HG02588 (cell line): ENCODE measurements at regions not wholly inside any gene's neighbourhood (a gene's known extent, or its start where the extent isn't known, plus 50 kb on each side); places are given as distances from the start of the nearest gene placed in this dataset.

Source experiments
- ATAC-seq: cut with Tn5 transposase; IDR thresholded peaks from one replicate; pipeline ENCODE4 v1.9.1; 2021; ENCODE audit warnings: mild to moderate bottlenecking, moderate library complexity; ENCODE audit not compliant: unreplicated experiment

- ATAC-seq, result no peak
These were observed 79.4 kb downstream of the S1PR1 start for GRCh38 chr1:101316256-101316655.

- ATAC-seq, result no peak
These were observed 80.0 kb downstream of the S1PR1 start for GRCh38 chr1:101316799-101317198.

DNA sequence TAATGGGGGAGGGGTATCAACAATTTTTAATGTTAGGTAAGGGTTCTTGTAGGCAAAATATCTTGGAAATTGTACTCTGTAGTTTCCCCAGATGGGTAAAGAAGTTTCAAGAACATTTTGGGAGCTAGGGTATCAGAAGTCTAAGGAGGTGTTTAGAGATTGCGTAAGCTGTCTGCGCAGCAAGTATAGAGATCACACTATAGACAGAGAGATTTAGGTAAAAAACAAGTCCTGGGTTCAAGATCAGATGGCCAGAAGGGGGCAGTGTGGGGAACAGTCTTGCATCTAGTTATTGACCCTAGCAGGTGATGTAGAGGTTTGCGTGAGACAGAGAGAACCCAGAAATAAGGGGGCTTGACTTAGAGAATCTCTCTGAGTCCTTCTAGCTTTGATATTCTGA, 80.8 kb downstream of the S1PR1 start:
- no peak for ATAC-seq

- no peak for ATAC-seq
These were observed 86.7 kb downstream of the S1PR1 start for GRCh38 chr1:101323535-101323934.

DNA sequence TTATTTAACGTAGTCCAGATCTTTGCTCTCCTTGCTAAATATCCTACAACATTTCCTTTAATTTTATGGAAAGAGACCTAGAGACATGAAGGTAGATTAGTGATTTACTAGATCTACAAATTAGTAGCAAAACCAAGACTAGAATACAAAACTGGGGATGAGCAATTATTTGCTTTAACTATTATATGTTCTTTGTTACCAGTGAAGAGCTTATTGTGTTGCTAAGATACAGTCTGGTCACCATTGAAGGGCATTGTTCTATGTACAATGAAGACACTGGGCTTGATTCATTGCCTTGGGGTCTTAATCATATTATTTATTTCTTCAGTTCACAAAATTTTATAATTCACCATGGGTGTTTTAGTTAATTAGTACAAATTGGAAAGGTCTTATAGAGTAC, 88.3 kb downstream of the S1PR1 start:
- ATAC-seq, result no peak

GRCh38 chr1:101330427-101331130, 93.8 kb downstream of the S1PR1 start:
- ATAC-seq, result no peak

DNA sequence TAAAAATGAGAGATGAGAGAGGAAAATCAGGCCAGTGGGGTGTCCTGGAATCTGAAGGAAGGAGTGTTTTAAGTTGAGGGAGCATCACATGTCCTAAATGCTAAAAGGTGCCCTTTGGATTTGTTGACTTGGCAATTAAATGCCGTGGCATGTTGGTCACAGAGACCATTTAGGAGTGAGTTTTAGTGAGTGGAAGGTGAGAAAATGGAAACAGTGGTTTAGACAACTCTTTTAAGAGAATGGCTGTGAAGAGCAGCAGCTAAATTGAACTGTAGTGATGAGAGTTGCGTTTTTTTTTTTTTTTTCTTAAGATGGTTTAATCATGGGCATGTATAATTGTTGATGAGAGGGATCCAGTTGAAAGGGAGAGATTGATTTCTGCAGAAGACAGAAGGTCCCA, 95.0 kb downstream of the S1PR1 start:
- no peak for ATAC-seq

GRCh38 chr1:101332633-101333032, 95.8 kb downstream of the S1PR1 start:
- no peak for ATAC-seq

GRCh38 chr1:101333186-101333585, 96.4 kb downstream of the S1PR1 start:
- ATAC-seq, result no peak

DNA sequence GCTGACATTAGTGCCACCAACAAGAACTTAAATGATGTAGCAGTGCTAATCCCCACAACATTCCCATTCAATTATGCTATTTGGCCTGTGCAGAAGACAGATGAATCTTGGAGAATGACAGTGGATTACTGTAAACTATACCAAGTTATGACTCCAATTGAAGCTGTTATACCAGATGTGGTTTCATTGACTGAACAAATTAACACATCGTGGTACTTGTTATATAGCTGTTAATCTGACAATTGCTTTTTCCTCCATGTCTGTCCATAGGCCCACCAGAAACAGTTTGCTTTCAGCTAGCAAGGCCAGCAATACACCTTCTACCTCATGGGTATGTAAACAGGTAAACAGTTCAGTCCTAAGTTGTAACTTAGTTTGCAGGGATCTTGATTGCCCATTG, 101.1 kb downstream of the S1PR1 start:
- ATAC-seq, result no peak

DNA sequence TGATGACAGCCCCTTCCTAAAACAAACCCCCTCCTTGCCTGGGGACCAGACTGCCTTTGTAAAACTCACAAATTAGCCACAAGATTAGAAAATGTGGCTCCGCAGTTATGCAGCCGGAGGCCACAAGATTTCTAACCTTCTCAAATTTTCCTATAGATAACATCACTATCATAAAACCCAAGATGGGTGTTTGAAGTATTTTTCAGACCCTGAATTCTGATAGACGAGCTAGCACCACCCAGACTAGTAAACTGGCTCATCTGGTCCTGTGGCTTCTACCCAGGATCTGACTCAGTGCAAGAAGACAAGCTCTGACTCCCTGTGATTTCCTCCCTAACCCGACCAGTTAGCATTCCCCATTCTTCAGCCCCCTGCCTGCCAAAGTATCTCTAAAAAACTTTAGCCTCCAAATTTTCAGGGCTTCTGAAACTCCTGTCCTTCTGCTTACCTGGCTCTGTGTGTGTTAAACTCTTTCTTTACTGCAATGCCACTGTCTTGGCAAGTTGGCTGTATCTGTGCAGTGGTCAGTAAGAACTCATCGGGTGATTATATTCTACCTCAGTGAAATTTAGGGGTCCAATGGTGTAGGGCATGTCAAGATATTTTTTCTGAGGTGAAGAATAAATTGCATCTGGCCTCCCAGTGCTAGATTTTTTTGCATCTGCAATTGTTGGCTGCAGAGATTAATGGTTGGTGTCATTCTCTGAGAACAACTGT, 102.1 kb downstream of the S1PR1 start:
- ATAC-seq, result no peak

GRCh38 chr1:101344745-101345144, 107.9 kb downstream of the S1PR1 start:
- no peak for ATAC-seq

- ATAC-seq, result no peak
These were observed 109.6 kb downstream of the S1PR1 start for GRCh38 chr1:101346419-101346818.

GRCh38 chr1:101356013-101356412, 119.2 kb downstream of the S1PR1 start:
- ATAC-seq, result no peak

DNA sequence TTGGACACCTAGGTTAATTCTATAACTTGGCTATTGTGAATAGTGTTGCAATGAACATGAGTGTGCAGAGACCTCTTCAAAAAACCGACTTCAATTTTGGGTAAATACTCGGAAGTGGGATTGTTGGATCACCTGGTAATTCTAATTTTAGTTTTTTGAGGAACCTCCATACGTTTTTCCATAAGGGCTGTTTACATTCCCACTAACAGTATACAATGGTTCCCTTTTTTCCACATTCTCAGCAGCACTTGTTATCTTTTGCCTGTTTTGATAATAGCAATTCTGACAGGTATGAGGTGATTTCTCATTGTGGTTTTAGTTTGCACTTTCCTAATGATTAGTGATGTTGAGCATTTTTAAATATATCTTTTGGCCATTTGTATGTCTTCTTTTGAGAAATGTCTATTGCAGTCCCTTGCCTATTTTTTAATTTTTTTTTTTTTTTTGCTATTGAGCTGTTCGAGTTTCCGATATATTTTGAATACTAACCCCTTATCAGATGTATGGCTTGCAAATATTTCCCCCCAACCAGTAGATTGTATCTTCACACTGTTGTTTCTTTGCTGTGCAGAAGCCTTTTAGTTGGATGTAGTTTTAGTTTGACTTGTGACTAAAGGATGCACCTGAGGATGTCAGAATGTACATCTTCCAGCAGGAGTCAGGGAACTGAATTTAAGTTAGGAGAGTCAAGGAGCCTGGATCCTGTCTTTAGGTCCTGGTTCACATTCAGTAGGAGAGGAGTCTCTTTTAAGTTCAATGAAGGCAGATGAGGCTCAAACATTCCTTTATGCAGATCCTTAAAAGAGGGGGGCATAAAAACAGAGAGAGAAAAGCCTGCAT, 120.0 kb downstream of the S1PR1 start:
- peak; percentile 27 for ATAC-seq

- ATAC-seq, result peak; percentile 97
These were observed 120.7 kb downstream of the S1PR1 start for GRCh38 chr1:101357444-101357986.

DNA sequence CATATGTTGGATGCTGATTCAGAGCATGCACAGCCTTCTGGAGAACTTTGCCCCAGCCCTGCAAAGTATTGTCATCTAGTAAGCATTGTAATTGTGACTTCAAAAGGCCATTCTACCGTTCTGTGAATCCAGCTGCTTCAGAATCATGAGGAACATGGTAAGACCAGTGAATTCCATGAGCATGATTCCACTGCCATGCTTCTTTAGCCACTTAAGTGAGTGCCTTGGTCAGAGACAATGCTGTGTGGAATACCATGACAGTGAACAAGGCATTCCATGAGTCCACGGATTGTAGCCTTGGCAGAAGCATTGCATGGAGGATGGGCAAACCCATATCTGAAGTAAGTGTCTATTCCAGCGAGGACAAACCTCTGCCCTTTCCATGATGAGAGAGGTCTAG, 123.7 kb downstream of the S1PR1 start:
- ATAC-seq, result no peak

- ATAC-seq, result no peak
These were observed 127.1 kb downstream of the S1PR1 start for GRCh38 chr1:101363891-101364318.

DNA sequence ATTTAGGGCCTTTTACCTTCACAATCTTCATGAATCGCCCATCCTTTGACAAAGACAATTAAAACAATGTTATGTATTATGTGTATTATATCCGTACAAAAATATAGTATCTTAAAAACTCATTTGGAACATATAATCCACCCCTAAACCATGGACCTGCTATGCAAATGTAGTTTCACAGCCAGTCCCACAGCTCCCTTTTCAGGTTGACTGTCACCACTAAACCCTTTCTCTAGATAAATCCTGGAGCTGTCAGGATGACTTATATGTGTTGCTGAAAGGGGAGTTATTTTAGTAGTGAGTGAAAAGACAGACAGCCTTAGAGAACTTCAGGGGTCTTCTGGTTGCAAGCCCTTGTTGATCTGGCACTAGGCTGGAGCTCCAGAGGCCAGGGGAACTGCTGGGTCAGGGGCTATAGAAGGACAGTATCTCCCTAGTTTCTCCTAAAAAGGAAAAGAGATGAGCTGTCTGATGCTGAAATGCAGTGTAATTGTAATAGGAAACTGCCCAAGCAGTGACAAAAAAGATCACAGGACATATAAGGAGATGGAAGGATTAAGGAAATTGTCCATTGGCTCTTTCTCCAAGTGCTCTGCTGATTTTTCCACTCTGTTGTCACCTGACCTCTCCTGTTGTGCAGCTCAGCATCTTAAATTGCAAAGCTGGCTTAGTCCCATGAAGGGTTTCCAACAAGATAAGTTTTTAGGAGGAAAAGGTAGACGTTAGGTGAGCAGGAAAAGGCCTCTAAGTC, 127.7 kb downstream of the S1PR1 start:
- ATAC-seq, result no peak

- no peak for ATAC-seq
These were observed 128.4 kb downstream of the S1PR1 start for GRCh38 chr1:101365186-101365585.

- ATAC-seq, result no peak
These were observed 129.1 kb downstream of the S1PR1 start for GRCh38 chr1:101365878-101366277.
